IPS-20b (cell line): ENCODE measurements at regions not wholly inside any gene's neighbourhood (a gene's known extent, or its start where the extent isn't known, plus 50 kb on each side); places are given as distances from the start of the nearest gene placed in this dataset.

Experiments
- H3K27ac ChIP-seq: one replicate; pipeline ENCODE4 v1.5.1; 2013; ENCODE audit warnings: low read length
- H3K27me3 ChIP-seq: 2 replicates; pipeline ENCODE4 v1.6.1; 2013; ENCODE audit warnings: mild to moderate bottlenecking, low read length, inconsistent platforms; ENCODE audit not compliant: insufficient read depth
- H3K36me3 ChIP-seq: 2 replicates; pipeline ENCODE4 v1.6.1; 2013; ENCODE audit warnings: low read depth, mild to moderate bottlenecking, inconsistent platforms, low read length, moderate library complexity; ENCODE audit not compliant: insufficient read depth
- H3K4me1 ChIP-seq: 2 replicates; pipeline ENCODE4 v1.6.1; 2013; ENCODE audit warnings: mild to moderate bottlenecking, control low read depth, inconsistent platforms, low read length, moderate library complexity; ENCODE audit not compliant: insufficient read depth
- H3K4me3 ChIP-seq: 2 replicates; pipeline ENCODE4 v1.5.1; 2013; ENCODE audit warnings: mild to moderate bottlenecking, low read length, inconsistent platforms
- H3K9ac ChIP-seq: 2 replicates; pipeline ENCODE4 v1.6.1; 2013; ENCODE audit warnings: low read depth, mild to moderate bottlenecking, inconsistent platforms, low read length, moderate library complexity
- H3K9me3 ChIP-seq: 2 replicates; pipeline ENCODE4 v1.6.1; 2013; ENCODE audit warnings: mild to moderate bottlenecking, low read depth, low read length, inconsistent platforms; ENCODE audit not compliant: insufficient read depth

DNA sequence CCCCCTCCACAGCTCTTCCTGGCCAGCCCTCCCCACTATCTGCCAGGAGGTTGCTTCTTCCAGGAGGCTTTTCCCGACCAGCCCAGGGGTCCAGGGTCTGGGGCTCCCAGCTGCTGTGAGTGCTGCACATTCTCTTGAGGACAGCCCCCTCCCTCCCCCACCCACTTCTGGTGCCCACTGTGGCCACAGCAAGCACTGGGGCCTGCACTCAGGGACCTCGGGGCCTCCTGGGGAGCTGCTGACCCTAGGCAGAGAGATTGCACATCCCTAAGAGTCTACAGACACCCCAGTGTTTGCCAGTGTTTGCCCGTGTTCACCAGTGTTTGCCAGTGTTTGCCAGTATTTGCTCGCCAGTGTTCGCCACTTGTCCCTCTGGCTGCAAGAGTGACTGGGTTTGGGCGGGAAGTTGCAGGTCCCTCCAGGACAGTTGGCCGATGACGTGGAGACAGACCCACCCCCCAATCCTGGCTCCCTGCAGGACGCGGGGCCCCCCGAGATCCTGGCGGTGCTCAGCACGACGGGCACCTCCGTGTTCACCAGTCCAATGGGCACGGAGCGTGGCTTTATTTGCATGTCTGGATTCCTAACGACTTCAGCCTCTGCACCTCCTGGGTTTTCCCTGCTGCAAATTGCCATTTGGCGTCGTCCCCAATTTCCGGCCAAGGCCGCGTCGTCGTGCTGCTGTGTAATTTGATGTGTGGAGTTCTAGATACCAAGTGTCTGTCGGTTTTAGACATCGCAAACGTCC lies 87.5 kb upstream of the NKX1-1 start:
- H3K4me3 ChIP-seq: no peak overlapping the region
- 0 out of 2 replicates have a peak, but pooled peaks cover 2% of the 10 kb centered on the region for H3K27me3 ChIP-seq
- no peaks in the 10 kb centered on the region for H3K4me1 ChIP-seq
- H3K27ac ChIP-seq: no peak overlapping the region
- H3K36me3 ChIP-seq: no peaks in the 10 kb centered on the region
- no peak overlapping the region for H3K9ac ChIP-seq
- H3K9me3 ChIP-seq: no peaks in the 10 kb centered on the region

GRCh38 chr4:1492651-1493539 lies 86.7 kb upstream of the NKX1-1 start:
- no peaks in the 10 kb centered on the region for H3K36me3 ChIP-seq
- H3K9me3 ChIP-seq: no peaks in the 10 kb centered on the region; the same call in 1 of the 2 replicates
- H3K27ac ChIP-seq: no peak overlapping the region
- H3K4me1 ChIP-seq: no peaks in the 10 kb centered on the region
- H3K4me3 ChIP-seq: no peak overlapping the region
- H3K9ac ChIP-seq: no peak overlapping the region
- H3K27me3 ChIP-seq: no peaks in the 10 kb centered on the region

- Histone ChIP-seq H3K4me1 (no peaks in the 10 kb centered on the region), H3K9ac (no peak overlapping the region), H3K9me3 (peaks cover 2% of the 10 kb centered on the region; the same call in 1 of the 2 replicates), H3K36me3 (no peaks in the 10 kb centered on the region), H3K27me3 (no peaks in the 10 kb centered on the region), H3K27ac (no peak overlapping the region), H3K4me3 (no peak overlapping the region)
These were observed 85.9 kb upstream of the NKX1-1 start for GRCh38 chr4:1492142-1492457.

DNA sequence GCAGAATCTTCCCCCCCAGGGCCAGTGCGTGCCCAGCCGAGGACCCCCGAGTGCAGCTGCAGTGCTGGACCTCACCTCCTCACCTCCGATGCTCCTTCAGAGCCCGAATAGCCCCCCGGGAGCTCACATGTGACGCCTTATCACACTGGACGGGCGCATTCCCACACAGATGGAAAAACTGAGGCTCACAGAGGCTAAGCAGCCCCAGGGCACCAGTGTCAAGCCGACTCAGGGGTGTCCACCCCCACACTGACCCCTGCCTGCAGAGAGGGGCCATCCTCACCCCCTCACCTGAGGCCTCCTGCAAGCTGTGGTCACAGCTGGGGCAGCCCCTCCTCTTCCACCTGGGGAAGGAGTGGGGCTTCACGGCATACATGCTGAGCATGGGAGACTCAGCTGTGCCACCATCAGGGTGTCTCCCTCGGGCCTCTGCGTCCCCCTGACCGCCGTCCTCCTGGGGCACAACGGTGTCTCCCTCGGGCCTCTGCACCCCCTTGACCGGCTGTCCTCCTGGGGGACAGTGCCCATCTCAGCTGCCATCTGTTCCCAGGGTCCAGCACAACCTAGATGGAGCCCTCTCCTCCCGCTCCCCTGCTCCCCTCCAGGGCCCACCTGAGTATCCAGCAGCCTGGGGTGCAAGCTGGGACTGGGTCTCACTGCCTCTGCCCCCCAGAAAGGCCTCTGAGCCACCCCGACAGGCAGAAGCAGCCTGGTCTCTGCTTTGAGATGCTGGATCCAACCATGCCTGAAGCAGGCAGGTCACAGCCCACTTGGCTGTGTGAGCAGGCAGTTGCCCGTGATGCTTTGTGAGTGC lies 85.3 kb upstream of the NKX1-1 start:
- Histone ChIP-seq H3K36me3 (no peaks in the 10 kb centered on the region), H3K27me3 (no peaks in the 10 kb centered on the region), H3K4me1 (no peaks in the 10 kb centered on the region), H3K9ac (no peak overlapping the region), H3K4me3 (no peak overlapping the region), H3K9me3 (peaks cover 7% of the 10 kb centered on the region; the same call in 1 of the 2 replicates), H3K27ac (no peak overlapping the region)

DNA sequence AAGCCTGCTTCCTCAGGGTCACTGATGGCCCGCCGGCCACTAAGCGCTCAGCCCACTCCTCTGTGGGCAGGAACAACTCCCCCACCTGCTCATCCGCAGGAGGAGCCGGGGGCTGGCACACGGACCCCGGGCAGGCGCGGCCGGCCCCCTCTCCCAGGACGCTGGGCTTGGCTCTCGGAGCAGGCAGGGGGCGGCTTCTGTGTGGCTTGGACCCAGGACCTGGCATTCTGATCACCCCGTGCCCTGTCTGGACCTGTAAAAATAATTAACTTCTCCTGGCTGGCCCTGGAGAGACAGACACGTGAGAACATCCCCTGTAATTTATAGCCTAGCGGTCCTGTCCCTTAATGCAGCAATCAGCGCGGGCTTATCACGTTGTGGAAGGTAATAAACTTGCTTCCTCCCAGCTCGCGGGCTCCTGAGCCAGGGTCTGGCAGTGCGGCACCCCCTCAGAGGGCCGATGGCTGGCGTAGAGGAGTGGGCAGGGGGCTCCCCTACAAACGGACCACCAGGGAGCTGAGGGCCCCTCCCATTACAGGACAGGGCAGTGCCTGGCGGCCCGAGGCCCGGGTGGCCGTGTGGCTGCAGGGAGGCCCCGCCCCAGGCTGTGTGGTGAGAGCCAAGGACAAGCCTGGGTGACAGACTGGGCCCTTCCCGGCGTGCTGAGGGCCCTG lies 84.5 kb upstream of the NKX1-1 start:
- Histone ChIP-seq H3K27ac (no peak overlapping the region), H3K9me3 (peaks cover 15% of the 10 kb centered on the region; the same call in 1 of the 2 replicates), H3K27me3 (no peaks in the 10 kb centered on the region), H3K4me1 (no peaks in the 10 kb centered on the region), H3K36me3 (no peaks in the 10 kb centered on the region), H3K4me3 (no peak overlapping the region), H3K9ac (no peak overlapping the region)

GRCh38 chr4:1490011-1490653 lies 83.9 kb upstream of the NKX1-1 start:
- H3K4me1 ChIP-seq: no peaks in the 10 kb centered on the region
- no peak overlapping the region for H3K4me3 ChIP-seq
- H3K9me3 ChIP-seq: peaks cover 21% of the 10 kb centered on the region; the same call in 1 of the 2 replicates
- H3K27me3 ChIP-seq: no peaks in the 10 kb centered on the region
- no peak overlapping the region for H3K9ac ChIP-seq
- H3K36me3 ChIP-seq: no peaks in the 10 kb centered on the region
- H3K27ac ChIP-seq: no peak overlapping the region

DNA sequence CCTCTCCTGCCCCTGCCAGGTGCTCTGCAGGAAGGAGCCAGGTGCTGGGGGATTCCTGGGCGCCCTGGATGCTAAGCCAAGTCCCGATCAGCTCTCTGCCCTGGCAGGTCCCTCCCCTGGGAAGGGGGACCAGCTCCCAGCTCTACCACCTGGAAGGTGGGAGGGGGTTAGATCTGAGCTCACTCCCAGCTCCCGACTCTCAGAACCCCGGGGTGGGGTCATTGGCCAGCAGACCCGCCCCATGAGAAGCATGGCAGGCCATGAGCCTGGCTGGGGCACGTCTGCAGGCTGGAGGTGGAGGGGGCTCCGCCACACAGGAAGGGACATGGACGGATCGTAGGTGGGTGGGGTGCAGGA lies 83.4 kb upstream of the NKX1-1 start:
- Histone ChIP-seq H3K27ac (no peak overlapping the region), H3K4me3 (no peak overlapping the region), H3K27me3 (no peaks in the 10 kb centered on the region), H3K36me3 (no peaks in the 10 kb centered on the region), H3K9ac (no peak overlapping the region), H3K9me3 (peaks cover 27% of the 10 kb centered on the region; the same call in 1 of the 2 replicates), H3K4me1 (no peaks in the 10 kb centered on the region)

- Histone ChIP-seq H3K4me3 (no peak overlapping the region), H3K9me3 (peaks cover 27% of the 10 kb centered on the region; the same call in 1 of the 2 replicates), H3K27me3 (no peaks in the 10 kb centered on the region), H3K36me3 (no peaks in the 10 kb centered on the region), H3K4me1 (no peaks in the 10 kb centered on the region), H3K27ac (no peak overlapping the region), H3K9ac (no peak overlapping the region)
These were observed 82.8 kb upstream of the NKX1-1 start for GRCh38 chr4:1488831-1489638.

DNA sequence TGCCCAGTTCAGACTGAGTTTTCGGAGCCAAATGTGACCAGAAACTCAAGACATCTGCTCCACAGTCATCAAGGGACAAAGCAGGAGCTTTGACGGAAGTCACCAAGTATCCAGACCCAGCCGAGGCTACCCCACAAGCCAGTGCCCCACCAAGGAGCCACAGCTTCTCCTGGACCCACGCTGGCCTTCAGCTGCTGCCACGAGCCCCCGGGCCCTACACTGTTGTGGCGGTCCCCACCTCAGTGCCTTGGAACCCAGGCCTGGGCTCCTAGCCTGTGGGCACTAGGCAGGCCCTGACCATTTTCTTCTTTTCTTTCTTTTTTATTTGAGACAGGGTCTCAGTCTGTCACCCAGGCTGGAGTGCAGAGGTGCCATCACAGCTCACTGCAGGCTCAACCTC lies 82.1 kb upstream of the NKX1-1 start:
- no peak overlapping the region for H3K27ac ChIP-seq
- H3K27me3 ChIP-seq: no peaks in the 10 kb centered on the region
- peaks cover 33% of the 10 kb centered on the region; the same call in 1 of the 2 replicates for H3K9me3 ChIP-seq
- H3K4me1 ChIP-seq: no peaks in the 10 kb centered on the region
- H3K36me3 ChIP-seq: no peaks in the 10 kb centered on the region
- no peak overlapping the region for H3K9ac ChIP-seq
- no peak overlapping the region for H3K4me3 ChIP-seq

DNA sequence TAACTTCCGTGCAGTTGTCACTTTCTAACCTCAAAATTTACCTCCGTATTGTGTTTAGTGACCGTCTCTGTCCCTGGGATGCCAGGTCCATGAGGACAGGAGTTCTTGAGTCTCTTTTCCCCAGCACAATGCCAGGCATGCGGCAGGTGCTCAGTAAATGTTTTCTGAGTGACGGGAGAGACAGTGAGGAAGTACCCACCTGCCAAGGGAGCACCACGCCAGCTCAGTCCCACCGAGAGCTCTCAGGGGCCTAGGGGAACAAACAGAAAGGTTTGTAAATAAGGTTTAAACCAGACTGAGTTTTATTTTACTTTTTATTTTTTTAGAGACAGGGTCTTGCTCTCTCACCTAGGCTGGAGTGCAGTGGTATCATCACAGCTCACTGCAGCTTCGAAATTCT lies 81.5 kb upstream of the NKX1-1 start:
- Histone ChIP-seq H3K4me3 (no peak overlapping the region), H3K27me3 (no peaks in the 10 kb centered on the region), H3K27ac (no peak overlapping the region), H3K36me3 (no peaks in the 10 kb centered on the region), H3K4me1 (no peaks in the 10 kb centered on the region), H3K9me3 (peaks cover 35% of the 10 kb centered on the region; the same call in 1 of the 2 replicates), H3K9ac (no peak overlapping the region)
